NCI-H2227 treated with DMSO at 0.1 percent for 48 hours (cell line): ENCODE measurements at regions not wholly inside any gene's neighbourhood (a gene's known extent, or its start where the extent isn't known, plus 50 kb on each side); places are given as distances from the start of the nearest gene placed in this dataset.
"Not testable (repeated sequence)": the region's sequence is repeated elsewhere in the genome, so short reads cannot be mapped to it uniquely, and the experiment has no call there.

ENCODE experiments used
- DNase-seq: peaks from one replicate; lab custom pipeline; 2025; lab: John Stamatoyannopoulos, UW

GRCh38 chr20:11511821-11512220 lies 405.9 kb upstream of the BTBD3 start:
- DNase-seq = no peak

DNA sequence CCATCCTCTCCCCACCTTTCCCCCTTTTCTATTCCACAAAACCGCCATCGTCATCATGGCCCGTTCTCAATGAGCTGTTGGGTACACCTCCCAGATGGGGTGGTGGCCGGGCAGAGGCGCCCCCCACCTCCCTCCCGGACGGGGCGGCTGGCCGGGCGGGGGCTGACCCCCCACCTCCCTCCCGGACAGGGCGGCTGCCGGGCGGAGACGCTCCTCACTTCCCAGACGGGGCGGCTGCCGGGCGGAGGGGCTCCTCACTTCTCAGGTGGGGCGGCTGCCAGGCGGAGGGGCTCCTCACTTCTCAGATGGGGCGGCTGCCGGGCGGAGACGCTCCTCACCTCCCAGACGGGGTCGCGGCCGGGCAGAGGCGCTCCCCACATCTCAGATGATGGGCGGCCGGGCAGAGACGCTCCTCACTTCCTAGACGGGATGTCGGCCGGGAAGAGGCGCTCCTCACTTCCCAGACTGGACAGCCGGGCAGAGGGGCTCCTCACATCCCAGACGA lies 404.4 kb upstream of the BTBD3 start:
- not testable (repeated sequence) for DNase-seq

DNA sequence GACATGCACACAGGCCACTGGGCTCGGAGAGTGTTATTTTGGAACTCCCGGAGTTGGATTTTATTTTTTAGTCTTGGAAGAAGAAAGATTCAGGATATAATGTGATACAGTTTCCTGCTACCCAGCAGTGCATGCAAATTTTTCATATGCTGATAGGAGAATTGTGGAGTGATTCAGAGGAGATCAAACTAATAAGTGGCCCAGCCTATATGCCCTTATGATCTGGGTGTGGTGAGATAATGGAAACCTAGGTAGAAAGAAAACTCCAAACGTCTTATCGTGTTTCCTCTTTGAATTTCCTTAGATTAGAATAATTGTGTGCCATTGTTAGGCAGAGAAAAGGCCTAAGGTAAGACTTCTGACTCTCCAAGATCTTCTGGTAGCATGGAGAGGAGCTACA lies 401.2 kb upstream of the BTBD3 start:
- no peak for DNase-seq

DNA sequence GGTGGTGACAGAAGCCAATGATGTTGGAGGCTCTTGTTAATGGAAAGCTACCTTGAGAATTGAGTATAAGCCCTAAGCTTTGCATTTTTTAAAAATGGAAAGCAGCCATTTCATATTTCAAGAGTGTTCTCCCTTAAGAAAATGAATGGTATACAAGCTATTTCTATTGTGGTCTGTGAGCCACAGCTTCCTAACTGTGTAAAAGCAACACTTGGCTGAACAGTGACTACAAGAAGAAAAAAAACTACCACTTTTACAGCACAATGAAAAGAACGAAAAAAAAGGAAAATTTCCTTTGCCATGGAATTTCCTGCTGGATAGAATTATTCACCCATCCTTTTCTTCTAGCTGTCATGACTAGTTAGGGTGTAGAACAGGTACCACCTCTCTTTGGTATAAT lies 397.1 kb upstream of the BTBD3 start:
- no peak for DNase-seq

GRCh38 chr20:11521476-11522365 lies 396.0 kb upstream of the BTBD3 start:
- peak; percentile 15 for DNase-seq

- no peak for DNase-seq
Measured at GRCh38 chr20:11522366-11522741, 395.3 kb upstream of the BTBD3 start.

GRCh38 chr20:11529047-11529446 lies 388.6 kb upstream of the BTBD3 start:
- no peak for DNase-seq

GRCh38 chr20:11537032-11537431 lies 380.7 kb upstream of the BTBD3 start:
- DNase-seq = no peak

- peak; percentile 39 for DNase-seq
Measured at GRCh38 chr20:11539450-11539849, 378.2 kb upstream of the BTBD3 start.

- DNase-seq = no peak
Measured at GRCh38 chr20:11540558-11540957, 377.1 kb upstream of the BTBD3 start.

- no peak for DNase-seq
Measured at GRCh38 chr20:11542645-11543044, 375.0 kb upstream of the BTBD3 start.

- peak; percentile 83 for DNase-seq
Measured at GRCh38 chr20:11544029-11544678, 373.5 kb upstream of the BTBD3 start.

DNA sequence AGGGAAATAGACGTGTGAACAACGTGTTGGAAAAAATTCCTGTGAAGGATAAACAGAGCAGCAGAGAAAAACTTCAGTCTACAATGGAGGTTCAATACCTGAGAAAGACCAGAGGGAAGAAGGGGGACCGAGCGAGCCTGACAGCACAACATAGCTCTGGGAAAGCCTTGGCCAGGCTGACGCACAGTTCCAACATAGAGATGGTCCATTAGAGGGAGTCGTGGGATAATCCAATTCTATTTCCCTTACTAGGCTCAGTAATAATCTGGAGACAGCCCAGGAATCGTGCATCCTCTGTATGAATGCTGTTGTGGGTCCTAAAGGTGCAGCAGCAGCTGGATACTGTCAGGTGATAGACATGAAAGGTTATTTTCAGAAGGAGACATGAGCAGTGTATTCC lies 370.8 kb upstream of the BTBD3 start:
- no peak for DNase-seq

DNA sequence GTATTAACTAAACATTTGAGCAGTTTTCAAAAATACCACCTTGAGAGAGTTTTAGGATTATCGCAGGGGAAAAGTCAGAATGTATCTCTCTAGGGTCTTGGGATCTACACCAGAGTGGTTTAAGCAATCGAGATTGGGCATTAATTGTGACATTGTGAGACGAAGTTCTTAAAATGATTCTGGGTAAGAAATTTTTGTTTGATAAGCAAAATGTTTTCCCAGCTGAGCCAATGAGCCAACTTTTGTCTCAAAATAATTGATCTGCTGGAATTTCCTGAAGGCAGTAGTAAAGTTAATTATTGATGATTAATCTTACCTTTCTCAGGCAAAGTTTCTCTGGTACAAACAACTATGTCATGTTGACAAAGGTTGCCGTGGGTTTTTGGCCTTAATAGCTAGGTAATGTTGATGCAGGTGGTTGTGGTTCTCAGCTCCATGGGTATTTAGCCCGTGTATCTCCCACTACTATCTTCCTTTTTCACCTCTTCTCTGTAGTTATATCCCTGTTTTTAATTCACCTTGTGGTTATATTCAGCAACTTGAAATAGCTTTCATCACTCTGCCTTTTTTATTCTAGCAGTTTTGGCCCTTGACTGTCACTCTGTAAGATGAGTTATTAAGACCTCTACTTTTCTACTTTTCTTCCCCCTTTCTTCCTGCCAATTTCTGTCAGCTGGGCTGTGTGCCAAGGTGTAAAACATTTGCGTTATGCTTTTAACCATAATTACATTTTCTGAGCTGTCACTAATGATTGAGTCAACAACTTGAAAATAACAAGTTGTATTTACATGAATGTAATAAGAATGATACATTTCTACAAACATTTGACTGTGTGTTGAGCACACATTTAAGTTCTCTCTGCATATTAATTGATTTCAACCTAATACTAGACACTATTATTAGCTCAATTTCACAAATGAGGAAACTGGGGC lies 368.3 kb upstream of the BTBD3 start:
- DNase-seq = peak; percentile 62

DNA sequence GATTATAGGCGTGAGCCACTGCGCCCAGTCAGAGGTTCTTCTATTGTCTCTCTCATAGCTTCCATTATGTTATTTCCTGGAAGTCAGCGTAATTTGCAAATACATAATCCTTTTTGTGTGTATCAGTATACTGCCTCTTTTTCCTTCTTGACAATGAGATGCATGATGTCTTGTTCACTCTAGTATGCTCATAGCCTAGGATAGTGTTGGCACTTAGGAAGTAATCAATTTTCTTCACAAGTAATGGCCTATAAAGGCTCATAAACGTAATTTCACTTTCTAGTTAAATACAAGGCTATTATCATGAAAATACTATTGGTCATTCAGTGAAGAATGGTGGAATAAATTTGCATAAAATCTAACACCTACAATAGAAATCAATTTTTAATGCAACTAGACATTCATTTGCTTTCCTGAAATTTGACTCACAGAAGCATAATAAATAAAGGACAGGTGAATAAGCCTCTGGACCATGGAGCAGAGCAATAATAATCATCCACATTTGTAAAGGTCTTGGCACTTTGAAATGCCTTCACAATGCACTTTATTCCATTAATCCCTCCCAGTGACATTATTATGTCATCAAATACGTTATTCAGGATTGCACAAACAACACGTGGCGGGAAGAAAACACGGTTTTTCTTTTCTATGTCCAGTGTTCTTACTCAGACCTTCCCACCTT lies 366.9 kb upstream of the BTBD3 start:
- no peak for DNase-seq

DNA sequence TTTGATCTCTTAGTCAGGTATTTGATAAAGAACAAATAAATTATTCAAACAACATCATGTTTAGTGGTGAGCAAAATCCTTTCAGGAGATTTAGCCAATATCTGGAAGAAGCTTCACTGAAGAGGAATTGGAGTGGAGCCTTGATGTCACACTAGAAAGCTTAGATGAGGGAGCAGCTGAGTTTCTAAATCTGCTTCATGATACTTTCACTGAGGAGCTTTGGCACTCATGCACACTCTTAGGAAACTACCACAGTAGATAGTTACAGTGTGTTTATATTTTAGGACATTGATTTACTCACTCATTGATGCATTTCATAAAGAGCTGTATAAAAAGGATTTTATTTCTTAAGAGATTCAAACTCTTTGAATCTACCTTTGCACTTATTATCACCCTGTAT lies 366.2 kb upstream of the BTBD3 start:
- DNase-seq = no peak

- peak; percentile 28 for DNase-seq
Measured at GRCh38 chr20:11553603-11554002, 364.1 kb upstream of the BTBD3 start.

GRCh38 chr20:11555510-11555909 lies 362.2 kb upstream of the BTBD3 start:
- no peak for DNase-seq

GRCh38 chr20:11556410-11556809 lies 361.3 kb upstream of the BTBD3 start:
- DNase-seq = no peak

- DNase-seq = no peak
Measured at GRCh38 chr20:11564491-11564890, 353.2 kb upstream of the BTBD3 start.

DNA sequence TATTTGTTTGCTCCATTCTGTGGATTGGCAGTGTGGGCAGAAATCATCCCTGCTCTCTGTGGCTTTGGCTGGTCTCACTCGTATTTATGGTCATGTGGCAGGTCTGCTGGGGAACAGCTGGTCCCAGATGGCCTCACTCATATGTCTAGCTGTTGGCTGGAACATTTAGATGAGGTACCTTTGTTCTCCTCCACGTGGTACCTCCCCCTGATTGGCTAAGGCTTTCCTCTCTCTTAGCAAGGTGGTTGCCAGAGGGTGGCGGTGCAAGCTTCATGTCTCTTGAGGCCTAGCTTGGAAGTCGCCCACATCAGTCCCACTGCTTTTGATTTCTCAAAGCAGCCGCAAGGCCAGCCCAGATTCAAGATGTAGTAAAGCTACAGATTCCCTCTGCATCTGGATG lies 348.5 kb upstream of the BTBD3 start:
- DNase-seq = no peak

DNA sequence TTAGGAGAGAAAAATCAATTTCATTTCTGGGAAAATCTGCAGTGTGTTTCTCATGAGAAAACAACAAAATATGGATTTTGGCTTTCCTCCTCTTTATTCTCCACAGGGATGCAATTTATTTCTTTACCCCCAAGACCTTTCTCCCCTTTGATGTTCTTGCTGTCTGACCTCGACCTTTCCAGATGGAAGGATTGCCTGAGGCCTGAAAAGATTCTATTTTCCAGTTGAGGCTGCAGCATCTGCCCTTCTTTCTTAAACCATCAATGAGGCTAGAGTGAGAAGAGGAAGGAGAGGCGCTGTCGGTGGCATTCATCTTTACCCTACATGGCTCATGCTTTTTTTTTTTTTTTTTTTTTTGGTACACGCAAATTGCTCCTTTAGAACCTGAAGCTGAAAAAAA lies 344.2 kb upstream of the BTBD3 start:
- DNase-seq = no peak
